ENCODE measurements at regions not wholly inside any gene's neighbourhood (a gene's known extent, or its start where the extent isn't known, plus 50 kb on each side); places are given as distances from the start of the nearest gene placed in this dataset.

DNA sequence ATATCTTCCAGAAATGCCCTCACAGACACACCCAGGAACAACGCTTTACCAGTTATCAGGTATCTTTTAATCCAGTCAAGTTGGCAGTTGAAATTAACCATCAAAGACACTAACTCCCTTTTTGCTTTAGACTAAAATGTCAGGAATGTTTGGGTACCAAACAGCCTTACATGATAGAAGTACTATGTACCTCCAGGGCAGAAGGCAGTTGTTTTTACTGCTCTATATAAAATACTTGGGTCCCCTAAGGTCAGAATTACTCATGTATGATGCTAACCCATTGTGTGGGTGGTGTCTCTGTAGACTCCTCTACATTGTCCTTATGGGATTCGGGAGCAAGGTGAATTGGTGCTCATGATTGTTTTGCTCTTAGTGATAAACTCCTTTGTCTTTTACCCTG is 492.5 kb upstream of the FLRT2 start:
- no peaks in the 10 kb centered on the region for H3K4me1 Mint-ChIP-seq
- TF ChIP-seq, protein P1, sequence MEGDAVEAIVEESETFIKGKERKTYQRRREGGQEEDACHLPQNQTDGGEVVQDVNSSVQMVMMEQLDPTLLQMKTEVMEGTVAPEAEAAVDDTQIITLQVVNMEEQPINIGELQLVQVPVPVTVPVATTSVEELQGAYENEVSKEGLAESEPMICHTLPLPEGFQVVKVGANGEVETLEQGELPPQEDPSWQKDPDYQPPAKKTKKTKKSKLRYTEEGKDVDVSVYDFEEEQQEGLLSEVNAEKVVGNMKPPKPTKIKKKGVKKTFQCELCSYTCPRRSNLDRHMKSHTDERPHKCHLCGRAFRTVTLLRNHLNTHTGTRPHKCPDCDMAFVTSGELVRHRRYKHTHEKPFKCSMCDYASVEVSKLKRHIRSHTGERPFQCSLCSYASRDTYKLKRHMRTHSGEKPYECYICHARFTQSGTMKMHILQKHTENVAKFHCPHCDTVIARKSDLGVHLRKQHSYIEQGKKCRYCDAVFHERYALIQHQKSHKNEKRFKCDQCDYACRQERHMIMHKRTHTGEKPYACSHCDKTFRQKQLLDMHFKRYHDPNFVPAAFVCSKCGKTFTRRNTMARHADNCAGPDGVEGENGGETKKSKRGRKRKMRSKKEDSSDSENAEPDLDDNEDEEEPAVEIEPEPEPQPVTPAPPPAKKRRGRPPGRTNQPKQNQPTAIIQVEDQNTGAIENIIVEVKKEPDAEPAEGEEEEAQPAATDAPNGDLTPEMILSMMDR (conservative IDR thresholded peaks at IDR 0.05), result no peak
- H3K4me3 Mint-ChIP-seq, result no peak overlapping the region
- no peaks in the 10 kb centered on the region for H3K9me3 Mint-ChIP-seq
- DNase-seq (ENCODE audit: low read depth, low spot score), result no peak
- no peaks in the 10 kb centered on the region for H3K36me3 Mint-ChIP-seq (ENCODE audit: low read depth)
- H3K27me3 Mint-ChIP-seq (ENCODE audit: low read depth), result no peaks in the 10 kb centered on the region
- no peak overlapping the region for H3K27ac Mint-ChIP-seq (ENCODE audit: unreplicated experiment)

DNA sequence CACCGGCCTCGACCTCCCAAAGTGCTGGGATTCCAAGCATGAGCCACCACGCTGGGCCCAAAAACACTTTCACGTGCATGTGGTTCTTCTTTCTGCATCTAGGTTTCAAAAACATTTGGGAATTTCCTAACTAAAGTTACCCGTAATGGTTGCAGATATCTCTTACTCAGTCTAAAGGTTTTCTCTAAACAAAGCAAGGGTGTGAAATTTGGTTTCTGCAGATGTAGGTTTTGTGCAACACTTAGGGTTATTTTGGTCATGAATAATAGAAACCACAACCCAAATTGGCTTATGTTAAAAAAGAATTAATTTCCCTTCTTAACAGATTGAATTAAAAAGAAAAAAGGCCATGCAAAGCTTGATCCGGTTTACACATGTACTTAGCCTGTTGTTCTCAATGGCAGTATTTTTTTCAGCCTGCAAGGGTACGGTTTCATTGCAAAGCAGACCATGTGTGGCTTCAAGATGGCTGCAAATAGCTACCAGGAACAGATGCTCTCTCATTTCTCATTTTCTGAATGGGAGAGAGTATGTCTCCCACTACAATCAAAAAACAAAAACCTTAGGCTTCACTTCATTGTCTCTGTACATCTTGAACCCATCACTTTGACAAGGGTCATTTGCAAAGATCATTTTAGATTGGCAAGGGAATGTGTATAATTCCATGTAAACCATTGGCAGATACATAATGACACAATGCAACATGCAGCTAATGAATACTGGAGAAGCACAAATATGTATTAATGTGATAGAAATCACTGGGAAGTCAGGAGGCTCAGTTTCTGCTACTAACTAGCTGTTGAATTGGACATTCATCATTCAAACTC is 491.2 kb upstream of the FLRT2 start:
- no peak for DNase-seq (ENCODE audit: low read depth, low spot score)
- no peaks in the 10 kb centered on the region for H3K4me1 Mint-ChIP-seq
- no peak overlapping the region for H3K27ac Mint-ChIP-seq (ENCODE audit: unreplicated experiment)
- no peaks in the 10 kb centered on the region for H3K36me3 Mint-ChIP-seq (ENCODE audit: low read depth)
- H3K4me3 Mint-ChIP-seq, result no peak overlapping the region
- TF ChIP-seq, protein P1 (conservative IDR thresholded peaks at IDR 0.05), result no peak
- H3K9me3 Mint-ChIP-seq, result no peaks in the 10 kb centered on the region
- H3K27me3 Mint-ChIP-seq (ENCODE audit: low read depth), result no peaks in the 10 kb centered on the region

DNA sequence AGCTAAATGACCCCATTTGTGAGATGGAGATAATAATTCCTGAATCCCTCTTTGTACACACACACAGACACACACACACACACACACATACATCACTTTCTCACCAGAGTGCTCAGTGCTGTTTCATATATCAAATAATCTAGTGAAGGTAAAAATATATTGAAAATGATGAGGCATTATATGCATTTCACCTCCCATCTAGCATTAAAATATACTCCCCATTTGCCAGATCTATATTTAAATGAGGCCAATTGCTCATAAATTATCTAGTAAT is 490.7 kb upstream of the FLRT2 start:
- no peak overlapping the region for H3K4me3 Mint-ChIP-seq
- no peaks in the 10 kb centered on the region for H3K36me3 Mint-ChIP-seq (ENCODE audit: low read depth)
- no peaks in the 10 kb centered on the region for H3K27me3 Mint-ChIP-seq (ENCODE audit: low read depth)
- TF ChIP-seq, protein P1 (conservative IDR thresholded peaks at IDR 0.05), result no peak
- DNase-seq (ENCODE audit: low read depth, low spot score), result no peak
- H3K4me1 Mint-ChIP-seq, result no peaks in the 10 kb centered on the region
- no peaks in the 10 kb centered on the region for H3K9me3 Mint-ChIP-seq
- H3K27ac Mint-ChIP-seq (ENCODE audit: unreplicated experiment), result no peak overlapping the region

DNA sequence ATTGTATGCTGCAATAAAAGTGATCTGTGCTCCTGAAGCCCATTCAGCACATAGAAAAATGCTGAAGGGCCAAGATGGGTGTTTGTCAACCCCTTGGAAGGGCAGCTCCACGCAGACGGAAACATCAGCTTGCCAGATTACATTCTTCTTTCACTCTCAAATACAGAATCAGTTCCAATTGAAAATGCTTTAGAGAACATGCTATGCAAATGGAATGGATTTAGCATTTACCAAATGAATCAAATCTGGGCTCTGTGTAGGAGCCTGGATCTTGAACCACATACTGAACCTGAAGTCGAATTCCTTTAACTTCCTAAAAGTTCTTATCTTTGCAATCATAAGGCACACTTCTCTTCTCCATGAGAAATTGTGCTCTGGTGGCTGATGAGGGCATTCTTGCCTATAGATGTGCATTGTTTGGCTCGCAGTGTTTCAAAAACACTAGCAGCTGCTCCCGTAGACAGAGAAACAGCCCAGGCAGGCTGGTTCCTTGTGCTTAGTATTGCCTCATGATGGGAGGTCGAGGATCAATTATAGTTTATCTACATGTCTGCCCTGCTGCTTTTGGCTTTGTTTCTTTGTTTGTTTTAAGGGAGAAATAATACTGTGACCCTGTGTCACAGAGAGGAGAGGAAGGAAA is 489.8 kb upstream of the FLRT2 start:
- H3K27ac Mint-ChIP-seq (ENCODE audit: unreplicated experiment), result no peak overlapping the region
- no peaks in the 10 kb centered on the region for H3K4me1 Mint-ChIP-seq
- no peaks in the 10 kb centered on the region for H3K9me3 Mint-ChIP-seq
- H3K4me3 Mint-ChIP-seq, result no peak overlapping the region
- H3K36me3 Mint-ChIP-seq (ENCODE audit: low read depth), result no peaks in the 10 kb centered on the region
- DNase-seq (ENCODE audit: low read depth, low spot score), result no peak
- H3K27me3 Mint-ChIP-seq (ENCODE audit: low read depth), result no peaks in the 10 kb centered on the region
- TF ChIP-seq, protein P1 (conservative IDR thresholded peaks at IDR 0.05), result no peak

DNA sequence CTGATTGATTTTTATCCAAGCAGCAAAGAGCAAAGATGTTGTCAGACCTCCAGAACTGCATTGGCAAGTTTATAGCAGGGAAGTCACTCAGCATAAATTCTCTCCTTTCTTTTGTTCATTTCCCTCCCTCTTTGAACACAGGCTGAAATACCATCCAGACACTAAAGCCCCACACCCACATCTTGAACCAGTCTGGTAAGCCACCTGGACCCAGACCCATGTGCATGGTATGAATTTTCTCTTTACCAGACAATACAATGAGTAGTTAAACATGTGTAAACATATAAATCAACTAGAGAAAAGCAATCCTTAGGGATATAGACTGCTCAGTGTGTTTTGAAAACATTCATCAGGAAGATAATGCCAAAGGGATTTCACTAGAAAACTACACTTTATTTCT is 488.3 kb upstream of the FLRT2 start:
- H3K27me3 Mint-ChIP-seq (ENCODE audit: low read depth), result no peaks in the 10 kb centered on the region

More for the DNA sequence above, 488.3 kb upstream of the FLRT2 start:
- TF ChIP-seq, protein P1 (conservative IDR thresholded peaks at IDR 0.05), result no peak
- Mint-ChIP-seq H3K4me1 (no peaks in the 10 kb centered on the region), H3K36me3 (ENCODE audit: low read depth) (no peaks in the 10 kb centered on the region), H3K9me3 (peaks cover 1% of the 10 kb centered on the region), H3K27ac (ENCODE audit: unreplicated experiment) (no peak overlapping the region), H3K4me3 (no peak overlapping the region)
- DNase-seq (ENCODE audit: low read depth, low spot score), result no peak
